RWPE2 (cell line): ENCODE measurements at regions not wholly inside any gene's neighbourhood (a gene's known extent, or its start where the extent isn't known, plus 50 kb on each side); places are given as distances from the start of the nearest gene placed in this dataset.

Experiments used
- ATAC-seq: fragments of 200-7000 bp; cut with Tn5 transposase; 3 replicates; pipeline ENCODE4 v1.9.1; 2021; ENCODE audit warnings: low read depth
- DNase-seq: peaks from one replicate; pipeline ENCODE4 v3.0.0-alpha.2; 2020; ENCODE audit warnings: low spot score
- H3K27ac ChIP-seq: fragments of 450-650 bp; 2 replicates; pipeline ENCODE4 v1.5.1; 2017; ENCODE audit warnings: mild to moderate bottlenecking; ENCODE audit not compliant: poor library complexity, severe bottlenecking
- H3K27me3 ChIP-seq: fragments of 250-450 bp; sonication (Bioruptor Pico); 2 replicates; pipeline ENCODE4 v1.5.1; 2021; ENCODE audit warnings: mild to moderate bottlenecking, moderate library complexity; ENCODE audit not compliant: insufficient read depth, poor library complexity, severe bottlenecking
- H3K36me3 ChIP-seq: fragments of 250-450 bp; sonication (Bioruptor Pico); 2 replicates; pipeline ENCODE4 v1.5.1; 2020; ENCODE audit warnings: low read depth, mild to moderate bottlenecking, moderate library complexity
- H3K4me1 ChIP-seq: fragments of 250-450 bp; sonication (Bioruptor Pico); 2 replicates; pipeline ENCODE4 v1.5.1; 2021; ENCODE audit warnings: mild to moderate bottlenecking, moderate library complexity; ENCODE audit not compliant: insufficient read depth, poor library complexity, severe bottlenecking
- H3K4me3 ChIP-seq: fragments of 250-450 bp; sonication (Bioruptor Pico); 2 replicates; pipeline ENCODE4 v1.5.1; 2021; ENCODE audit warnings: mild to moderate bottlenecking, moderate library complexity; ENCODE audit not compliant: severe bottlenecking
- H3K9me3 ChIP-seq: fragments of 250-450 bp; sonication (Bioruptor Pico); 2 replicates; pipeline ENCODE4 v1.5.1; 2021; ENCODE audit warnings: mild to moderate bottlenecking, moderate library complexity; ENCODE audit not compliant: severe bottlenecking
- TF ChIP-seq, protein P1 (sequence below): fragments of 450-650 bp; IDR thresholded peaks from one replicate; pipeline ENCODE4 v1.5.1; 2017; ENCODE audit warnings: mild to moderate bottlenecking, moderate library complexity; ENCODE audit not compliant: poor library complexity, severe bottlenecking

DNA sequence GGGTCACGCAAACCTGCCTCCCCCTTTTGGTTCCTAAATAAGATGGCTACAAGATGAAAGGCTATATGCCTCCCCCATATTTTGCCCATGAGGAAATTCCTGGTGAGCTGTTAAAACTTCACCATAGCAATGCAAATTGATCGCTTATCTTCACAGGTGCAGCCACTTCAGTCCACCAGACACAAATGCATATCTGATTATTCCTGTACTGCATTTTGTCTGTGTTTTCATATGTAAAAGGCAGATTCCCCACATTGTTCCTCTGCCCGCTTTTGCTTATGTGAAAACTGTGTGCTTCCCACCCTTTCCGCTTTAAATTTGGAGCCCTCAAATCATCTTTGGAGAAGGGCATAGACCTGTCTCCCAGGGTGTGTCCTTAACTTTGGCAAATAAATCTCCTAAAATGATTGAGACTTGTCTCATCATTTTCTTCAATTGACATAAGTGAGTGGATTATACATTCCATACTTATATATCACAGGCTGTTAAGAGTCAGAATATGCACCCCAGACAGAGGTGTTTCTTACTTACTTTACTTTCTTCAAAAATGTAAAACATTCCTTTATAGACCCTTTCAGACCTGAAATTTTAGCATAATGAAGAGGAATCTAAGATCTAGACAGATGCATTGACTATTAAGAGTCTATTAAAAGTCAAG lies 116.4 kb downstream of the CASP12 start:
- Histone ChIP-seq H3K4me3 (no peak overlapping the region), H3K27me3 (no peaks in the 10 kb centered on the region), H3K9me3 (no peaks in the 10 kb centered on the region), H3K4me1 (peaks cover under 1% of the 10 kb centered on the region), H3K27ac (no peak overlapping the region), H3K36me3 (no peaks in the 10 kb centered on the region)
- ATAC-seq (peak; percentile 69), DNase-seq (no peak)
- TF ChIP-seq, protein P1, sequence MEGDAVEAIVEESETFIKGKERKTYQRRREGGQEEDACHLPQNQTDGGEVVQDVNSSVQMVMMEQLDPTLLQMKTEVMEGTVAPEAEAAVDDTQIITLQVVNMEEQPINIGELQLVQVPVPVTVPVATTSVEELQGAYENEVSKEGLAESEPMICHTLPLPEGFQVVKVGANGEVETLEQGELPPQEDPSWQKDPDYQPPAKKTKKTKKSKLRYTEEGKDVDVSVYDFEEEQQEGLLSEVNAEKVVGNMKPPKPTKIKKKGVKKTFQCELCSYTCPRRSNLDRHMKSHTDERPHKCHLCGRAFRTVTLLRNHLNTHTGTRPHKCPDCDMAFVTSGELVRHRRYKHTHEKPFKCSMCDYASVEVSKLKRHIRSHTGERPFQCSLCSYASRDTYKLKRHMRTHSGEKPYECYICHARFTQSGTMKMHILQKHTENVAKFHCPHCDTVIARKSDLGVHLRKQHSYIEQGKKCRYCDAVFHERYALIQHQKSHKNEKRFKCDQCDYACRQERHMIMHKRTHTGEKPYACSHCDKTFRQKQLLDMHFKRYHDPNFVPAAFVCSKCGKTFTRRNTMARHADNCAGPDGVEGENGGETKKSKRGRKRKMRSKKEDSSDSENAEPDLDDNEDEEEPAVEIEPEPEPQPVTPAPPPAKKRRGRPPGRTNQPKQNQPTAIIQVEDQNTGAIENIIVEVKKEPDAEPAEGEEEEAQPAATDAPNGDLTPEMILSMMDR = no peak

DNA sequence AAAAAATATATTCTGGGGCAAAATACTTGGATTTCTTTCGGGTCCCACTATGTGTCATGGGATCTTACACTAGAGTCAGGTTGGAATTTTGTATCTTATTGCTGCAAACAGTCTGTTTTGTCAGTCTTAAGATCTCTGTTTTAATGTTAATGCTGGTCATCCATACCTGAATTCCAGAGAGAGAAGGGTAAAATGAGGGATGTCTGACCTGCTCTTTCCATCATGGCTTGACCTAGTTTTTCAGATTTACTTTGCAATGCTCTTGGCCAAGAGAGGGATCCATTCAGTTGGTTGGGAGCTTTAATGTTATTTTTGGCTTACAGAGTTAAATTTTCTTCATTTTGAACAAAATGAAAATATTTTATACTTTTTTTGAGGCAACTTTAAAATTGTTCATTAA lies 117.2 kb downstream of the CASP12 start:
- ATAC-seq = no peak
- TF ChIP-seq, protein P1 = no peak
- no peak overlapping the region for H3K27ac ChIP-seq
- no peak for DNase-seq
- no peaks in the 10 kb centered on the region for H3K36me3 ChIP-seq
- H3K4me1 ChIP-seq = peaks cover 3% of the 10 kb centered on the region
- no peaks in the 10 kb centered on the region for H3K27me3 ChIP-seq
- H3K4me3 ChIP-seq = no peak overlapping the region
- no peaks in the 10 kb centered on the region for H3K9me3 ChIP-seq

DNA sequence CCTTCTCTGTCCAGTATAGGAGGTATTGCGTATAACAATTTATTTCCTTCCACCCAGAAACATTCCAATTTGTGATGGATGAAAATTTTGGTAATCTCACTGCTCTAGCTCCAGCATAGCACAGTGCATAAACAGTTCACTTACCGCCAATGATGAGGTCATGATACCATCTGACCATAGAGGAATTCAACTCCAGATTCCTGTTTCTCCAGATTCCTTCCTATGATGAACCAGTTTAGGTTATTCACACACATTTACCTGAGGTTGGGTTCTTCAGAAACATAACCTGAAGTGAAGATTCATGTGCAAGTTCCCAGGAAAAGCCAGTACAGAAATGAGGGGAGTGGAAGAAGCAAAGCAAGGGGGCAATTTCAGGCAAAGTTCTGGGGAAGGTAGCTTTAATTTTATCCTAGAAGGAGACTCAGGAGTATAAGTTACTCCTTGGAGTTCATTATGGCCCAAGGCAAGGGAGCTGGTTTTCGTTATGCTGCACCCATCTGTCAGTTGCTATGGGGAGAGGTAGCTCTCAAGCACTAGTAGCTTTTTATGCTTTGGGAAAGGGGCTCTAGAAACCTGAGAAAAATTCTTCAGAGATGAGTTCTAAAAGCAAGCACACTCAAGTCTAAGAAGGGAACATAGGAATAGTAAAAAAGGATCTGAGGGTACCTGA lies 121.6 kb downstream of the CASP12 start:
- DNase-seq (no peak), ATAC-seq (peak; percentile 53)
- Histone ChIP-seq H3K4me3 (no peak overlapping the region), H3K9me3 (no peaks in the 10 kb centered on the region), H3K27me3 (no peaks in the 10 kb centered on the region), H3K4me1 (peaks cover 19% of the 10 kb centered on the region), H3K36me3 (no peaks in the 10 kb centered on the region), H3K27ac (peak overlapping the region; percentile 4)
- TF ChIP-seq, protein P1 = no peak

DNA sequence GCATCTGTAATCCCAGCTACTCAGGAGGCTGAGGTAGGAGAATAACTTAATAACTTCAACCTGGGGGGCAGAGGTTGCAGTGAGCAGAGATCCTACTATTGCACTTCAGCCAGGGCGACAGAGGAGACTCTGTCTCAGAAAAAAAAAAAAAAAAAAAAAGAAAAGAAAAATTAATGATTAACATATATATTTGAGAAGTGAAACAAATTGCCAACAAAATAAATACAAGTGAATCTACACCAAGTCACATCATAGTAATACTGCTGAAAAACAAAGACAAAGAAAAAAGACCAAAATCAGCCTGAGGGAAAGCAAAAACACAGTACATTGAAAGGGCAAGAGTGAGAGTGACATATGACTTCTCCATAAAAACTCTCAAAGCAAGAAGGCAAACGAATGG lies 123.7 kb downstream of the CASP12 start:
- TF ChIP-seq, protein P1 = no peak
- no peak overlapping the region for H3K4me3 ChIP-seq
- no peak for ATAC-seq
- no peaks in the 10 kb centered on the region for H3K27me3 ChIP-seq
- no peaks in the 10 kb centered on the region for H3K36me3 ChIP-seq
- H3K9me3 ChIP-seq = no peaks in the 10 kb centered on the region
- DNase-seq = no peak
- H3K4me1 ChIP-seq = peaks cover 25% of the 10 kb centered on the region
- no peak overlapping the region for H3K27ac ChIP-seq

DNA sequence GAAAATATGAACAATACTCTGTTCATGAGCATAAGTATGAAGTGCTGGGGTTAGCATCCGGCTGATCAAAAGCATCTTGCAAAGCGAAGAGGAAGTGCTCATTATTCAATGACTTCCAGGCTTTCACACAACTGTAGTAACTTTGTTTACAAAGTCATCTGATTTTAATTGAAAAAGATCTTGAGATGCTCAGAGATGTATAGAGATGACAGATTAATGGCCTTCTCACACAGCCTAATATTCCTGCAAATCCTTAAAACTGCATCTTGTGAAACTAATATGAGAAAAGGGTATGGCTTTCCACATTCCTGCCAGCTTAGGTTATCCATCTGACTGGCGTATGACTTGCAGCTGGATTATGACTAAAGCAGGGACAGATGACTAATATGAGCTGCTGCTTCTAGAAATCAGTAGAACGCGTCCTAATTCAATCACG lies 125.4 kb downstream of the CASP12 start:
- Histone ChIP-seq H3K9me3 (no peaks in the 10 kb centered on the region), H3K27ac (peak overlapping the region; percentile 63), H3K4me3 (no peak overlapping the region), H3K4me1 (peaks cover 25% of the 10 kb centered on the region), H3K36me3 (no peaks in the 10 kb centered on the region), H3K27me3 (no peaks in the 10 kb centered on the region)
- TF ChIP-seq, protein P1 = no peak
- DNase-seq = no peak
- ATAC-seq = peak; percentile 96
